ENCODE measurements at regions not wholly inside any gene's neighbourhood (a gene's known extent, or its start where the extent isn't known, plus 50 kb on each side); places are given as distances from the start of the nearest gene placed in this dataset.
A peak's percentile ranks its signal among the peaks of the same experiment; 100 is the strongest.

GRCh38 chr15:95709959-95710695 lies 620.4 kb upstream of the NR2F2 start:
- intact Hi-C loops (cut with DNase I; ENCODE audit: low total_unique reads): no loop called here
- Histone ChIP-seq H3K36me3 (no peaks in the 10 kb centered on the region), H3K4me1 (no peaks in the 10 kb centered on the region), H3K27ac (no peak overlapping the region), H3K9me3 (no peaks in the 10 kb centered on the region), H3K4me3 (no peak overlapping the region), H3K27me3 (no peaks in the 10 kb centered on the region)
- TF ChIP-seq POLR2A (IDR thresholded peaks at IDR 0.05) (no peak), CTCF (IDR thresholded peaks at IDR 0.05) (no peak)
- no peak for DNase-seq

GRCh38 chr15:95712785-95713184 lies 617.7 kb upstream of the NR2F2 start:
- no peaks in the 10 kb centered on the region for H3K36me3 ChIP-seq
- H3K27me3 ChIP-seq: no peaks in the 10 kb centered on the region
- H3K27ac ChIP-seq: no peak overlapping the region
- intact Hi-C loops (cut with DNase I; ENCODE audit: low total_unique reads): no loop called here
- H3K9me3 ChIP-seq: no peaks in the 10 kb centered on the region
- no peak for DNase-seq
- H3K4me3 ChIP-seq: no peak overlapping the region
- H3K4me1 ChIP-seq: no peaks in the 10 kb centered on the region
- TF ChIP-seq POLR2A (IDR thresholded peaks at IDR 0.05): no peak
- no peak for TF ChIP-seq CTCF (IDR thresholded peaks at IDR 0.05)

GRCh38 chr15:95713324-95713723 lies 617.2 kb upstream of the NR2F2 start:
- Histone ChIP-seq H3K36me3 (no peaks in the 10 kb centered on the region), H3K9me3 (no peaks in the 10 kb centered on the region), H3K4me3 (no peak overlapping the region), H3K4me1 (no peaks in the 10 kb centered on the region), H3K27ac (peak overlapping the region in 1 of 2 donors; percentile 31), H3K27me3 (no peaks in the 10 kb centered on the region)
- intact Hi-C loops (cut with DNase I; ENCODE audit: low total_unique reads): no loop called here
- TF ChIP-seq CTCF (IDR thresholded peaks at IDR 0.05): no peak
- no peak for TF ChIP-seq POLR2A (IDR thresholded peaks at IDR 0.05)
- DNase-seq: no peak

- no peaks in the 10 kb centered on the region for H3K36me3 ChIP-seq
- TF ChIP-seq POLR2A (IDR thresholded peaks at IDR 0.05): no peak
- no peak for TF ChIP-seq CTCF (IDR thresholded peaks at IDR 0.05)
- no peak overlapping the region for H3K27ac ChIP-seq
- no peaks in the 10 kb centered on the region for H3K4me1 ChIP-seq
- DNase-seq: no peak
- H3K9me3 ChIP-seq: no peaks in the 10 kb centered on the region
- intact Hi-C loops (cut with DNase I; ENCODE audit: low total_unique reads): no loop called here
- no peak overlapping the region for H3K4me3 ChIP-seq
- H3K27me3 ChIP-seq: no peaks in the 10 kb centered on the region
Observed at GRCh38 chr15:95715116-95715903, 615.2 kb upstream of the NR2F2 start.

Measured in uterus (tissue), 3 donors.